ENCODE measurements at regions not wholly inside any gene's neighbourhood (a gene's known extent, or its start where the extent isn't known, plus 50 kb on each side); places are given as distances from the start of the nearest gene placed in this dataset.

GRCh38 chr2:211093743-211094303 lies 537.4 kb downstream of the CPS1 start:
- DNase-seq (no peak), ATAC-seq (no peak)
- no peaks in the 10 kb centered on the region for H3K27me3 Mint-ChIP-seq
- no peak overlapping the region for H3K4me3 Mint-ChIP-seq
- H3K9me3 Mint-ChIP-seq, result peaks cover 5% of the 10 kb centered on the region
- no peaks in the 10 kb centered on the region for H3K36me3 Mint-ChIP-seq (ENCODE audit: low read depth)
- H3K4me1 Mint-ChIP-seq, result no peaks in the 10 kb centered on the region
- no peak overlapping the region for H3K27ac Mint-ChIP-seq

GRCh38 chr2:211103989-211104388 lies 547.6 kb downstream of the CPS1 start:
- Mint-ChIP-seq H3K9me3 (no peaks in the 10 kb centered on the region), H3K36me3 (ENCODE audit: low read depth) (no peaks in the 10 kb centered on the region), H3K4me1 (no peaks in the 10 kb centered on the region), H3K4me3 (no peak overlapping the region), H3K27me3 (no peaks in the 10 kb centered on the region), H3K27ac (no peak overlapping the region)
- ATAC-seq (no peak), DNase-seq (no peak)

- DNase-seq, result no peak
These were observed 557.2 kb downstream of the CPS1 start for GRCh38 chr2:211113334-211114175.

GRCh38 chr2:211114826-211115455 lies 558.5 kb downstream of the CPS1 start:
- H3K4me1 Mint-ChIP-seq, result no peaks in the 10 kb centered on the region
- DNase-seq (no peak), ATAC-seq (no peak)
- H3K4me3 Mint-ChIP-seq, result no peak overlapping the region
- H3K27ac Mint-ChIP-seq, result no peak overlapping the region
- H3K9me3 Mint-ChIP-seq, result no peaks in the 10 kb centered on the region
- no peaks in the 10 kb centered on the region for H3K27me3 Mint-ChIP-seq
- H3K36me3 Mint-ChIP-seq (ENCODE audit: low read depth), result no peaks in the 10 kb centered on the region

More at GRCh38 chr2:211113334-211114175, 557.2 kb downstream of the CPS1 start:
- H3K9me3 Mint-ChIP-seq, result no peaks in the 10 kb centered on the region
- no peaks in the 10 kb centered on the region for H3K4me1 Mint-ChIP-seq
- H3K36me3 Mint-ChIP-seq (ENCODE audit: low read depth), result no peaks in the 10 kb centered on the region
- H3K27me3 Mint-ChIP-seq, result no peaks in the 10 kb centered on the region
- no peak for ATAC-seq
- no peak overlapping the region for H3K4me3 Mint-ChIP-seq
- H3K27ac Mint-ChIP-seq, result no peak overlapping the region

- H3K36me3 Mint-ChIP-seq (ENCODE audit: low read depth), result no peaks in the 10 kb centered on the region
- H3K4me1 Mint-ChIP-seq, result no peaks in the 10 kb centered on the region
- DNase-seq, result no peak
- H3K27me3 Mint-ChIP-seq, result no peaks in the 10 kb centered on the region
- no peaks in the 10 kb centered on the region for H3K9me3 Mint-ChIP-seq
- no peak overlapping the region for H3K27ac Mint-ChIP-seq
- no peak overlapping the region for H3K4me3 Mint-ChIP-seq
- no peak for ATAC-seq
These were observed 560.6 kb downstream of the CPS1 start for GRCh38 chr2:211117026-211117425.

GRCh38 chr2:211126256-211126655 lies 569.9 kb downstream of the CPS1 start:
- no peak overlapping the region for H3K4me3 Mint-ChIP-seq
- H3K4me1 Mint-ChIP-seq, result no peaks in the 10 kb centered on the region
- H3K36me3 Mint-ChIP-seq (ENCODE audit: low read depth), result no peaks in the 10 kb centered on the region
- DNase-seq (no peak), ATAC-seq (no peak)
- H3K27me3 Mint-ChIP-seq, result no peaks in the 10 kb centered on the region
- no peak overlapping the region for H3K27ac Mint-ChIP-seq
- H3K9me3 Mint-ChIP-seq, result no peaks in the 10 kb centered on the region

GRCh38 chr2:211127501-211127900 lies 571.1 kb downstream of the CPS1 start:
- no peaks in the 10 kb centered on the region for H3K27me3 Mint-ChIP-seq
- H3K4me1 Mint-ChIP-seq, result no peaks in the 10 kb centered on the region
- no peaks in the 10 kb centered on the region for H3K9me3 Mint-ChIP-seq
- H3K4me3 Mint-ChIP-seq, result no peak overlapping the region
- no peak overlapping the region for H3K27ac Mint-ChIP-seq
- no peaks in the 10 kb centered on the region for H3K36me3 Mint-ChIP-seq (ENCODE audit: low read depth)
- no peak for DNase-seq
- no peak for ATAC-seq

GRCh38 chr2:211128287-211128686 lies 571.9 kb downstream of the CPS1 start:
- DNase-seq (no peak), ATAC-seq (no peak)
- Mint-ChIP-seq H3K36me3 (ENCODE audit: low read depth) (no peaks in the 10 kb centered on the region), H3K9me3 (no peaks in the 10 kb centered on the region), H3K4me1 (no peaks in the 10 kb centered on the region), H3K4me3 (no peak overlapping the region), H3K27me3 (no peaks in the 10 kb centered on the region), H3K27ac (no peak overlapping the region)

- DNase-seq (no peak), ATAC-seq (no peak)
- H3K4me3 Mint-ChIP-seq, result no peak overlapping the region
- no peaks in the 10 kb centered on the region for H3K9me3 Mint-ChIP-seq
- H3K36me3 Mint-ChIP-seq (ENCODE audit: low read depth), result no peaks in the 10 kb centered on the region
- H3K27me3 Mint-ChIP-seq, result no peaks in the 10 kb centered on the region
- no peak overlapping the region for H3K27ac Mint-ChIP-seq
- H3K4me1 Mint-ChIP-seq, result no peaks in the 10 kb centered on the region
These were observed 573.4 kb downstream of the CPS1 start for GRCh38 chr2:211129798-211130197.

GRCh38 chr2:211132046-211132445 lies 575.6 kb downstream of the CPS1 start:
- H3K27me3 Mint-ChIP-seq, result no peaks in the 10 kb centered on the region
- ATAC-seq (no peak), DNase-seq (no peak)
- H3K4me1 Mint-ChIP-seq, result no peaks in the 10 kb centered on the region
- no peaks in the 10 kb centered on the region for H3K36me3 Mint-ChIP-seq (ENCODE audit: low read depth)
- no peak overlapping the region for H3K4me3 Mint-ChIP-seq
- H3K27ac Mint-ChIP-seq, result no peak overlapping the region
- peaks cover 7% of the 10 kb centered on the region for H3K9me3 Mint-ChIP-seq

- H3K4me1 Mint-ChIP-seq, result no peaks in the 10 kb centered on the region
- no peaks in the 10 kb centered on the region for H3K27me3 Mint-ChIP-seq
- H3K27ac Mint-ChIP-seq, result no peak overlapping the region
- peaks cover 7% of the 10 kb centered on the region for H3K9me3 Mint-ChIP-seq
- no peak for DNase-seq
- no peaks in the 10 kb centered on the region for H3K36me3 Mint-ChIP-seq (ENCODE audit: low read depth)
- ATAC-seq, result no peak
- H3K4me3 Mint-ChIP-seq, result no peak overlapping the region
These were observed 576.2 kb downstream of the CPS1 start for GRCh38 chr2:211132573-211132972.

- DNase-seq (no peak), ATAC-seq (no peak)
- H3K4me3 Mint-ChIP-seq, result no peak overlapping the region
- no peaks in the 10 kb centered on the region for H3K4me1 Mint-ChIP-seq
- no peaks in the 10 kb centered on the region for H3K36me3 Mint-ChIP-seq (ENCODE audit: low read depth)
- peaks cover 7% of the 10 kb centered on the region for H3K9me3 Mint-ChIP-seq
- H3K27me3 Mint-ChIP-seq, result no peaks in the 10 kb centered on the region
- no peak overlapping the region for H3K27ac Mint-ChIP-seq
These were observed 577.4 kb downstream of the CPS1 start for GRCh38 chr2:211133766-211134165.

GRCh38 chr2:211138551-211138950 lies 582.2 kb downstream of the CPS1 start:
- Mint-ChIP-seq H3K27ac (no peak overlapping the region), H3K27me3 (no peaks in the 10 kb centered on the region), H3K36me3 (ENCODE audit: low read depth) (no peaks in the 10 kb centered on the region), H3K4me1 (no peaks in the 10 kb centered on the region), H3K4me3 (no peak overlapping the region), H3K9me3 (peaks cover 12% of the 10 kb centered on the region)
- no peak for ATAC-seq
- DNase-seq, result no peak

GRCh38 chr2:211141646-211142045 lies 585.2 kb downstream of the CPS1 start:
- H3K4me3 Mint-ChIP-seq, result no peak overlapping the region

GRCh38 chr2:211144078-211144477 lies 587.7 kb downstream of the CPS1 start:
- Mint-ChIP-seq H3K36me3 (ENCODE audit: low read depth) (no peaks in the 10 kb centered on the region), H3K9me3 (peaks cover 9% of the 10 kb centered on the region), H3K4me3 (no peak overlapping the region), H3K27ac (no peak overlapping the region), H3K27me3 (no peaks in the 10 kb centered on the region), H3K4me1 (no peaks in the 10 kb centered on the region)
- DNase-seq, result no peak
- ATAC-seq, result no peak

More at GRCh38 chr2:211141646-211142045, 585.2 kb downstream of the CPS1 start:
- H3K27ac Mint-ChIP-seq, result no peak overlapping the region
- ATAC-seq (no peak), DNase-seq (no peak)
- peaks cover 9% of the 10 kb centered on the region for H3K9me3 Mint-ChIP-seq
- H3K4me1 Mint-ChIP-seq, result no peaks in the 10 kb centered on the region
- no peaks in the 10 kb centered on the region for H3K27me3 Mint-ChIP-seq
- H3K36me3 Mint-ChIP-seq (ENCODE audit: low read depth), result no peaks in the 10 kb centered on the region

Data from activated naive CD8-positive, alpha-beta T cell treated with anti-CD3 and anti-CD28 coated beads, Interleukin-2, amount 50 U/mL, for 24 hours (primary cell).